Lower lobe of right lung (tissue), 2 donors: ENCODE measurements at regions not wholly inside any gene's neighbourhood (a gene's known extent, or its start where the extent isn't known, plus 50 kb on each side); places are given as distances from the start of the nearest gene placed in this dataset.

Source experiments
- ATAC-seq, 2 donors: fragments of 200-7000 bp; cut with Tn5 transposase; one replicate each; pipeline ENCODE4 v1.9.1; 2020 to 2022; ENCODE audit warnings: mild to moderate bottlenecking in 2 of 2, moderate library complexity in 2 of 2
- DNase-seq: peaks from one replicate; pipeline ENCODE4 v3.0.0-alpha.2; 2020
- H3K27ac ChIP-seq: fragments of 200-600 bp; one replicate; pipeline ENCODE4 v1.8.0; 2022
- H3K27me3 ChIP-seq: fragments of 200-600 bp; one replicate; pipeline ENCODE4 v1.8.0; 2022; ENCODE audit warnings: low read depth
- H3K36me3 ChIP-seq: fragments of 200-600 bp; one replicate; pipeline ENCODE4 v1.8.0; 2022; ENCODE audit warnings: mild to moderate bottlenecking
- H3K4me1 ChIP-seq: fragments of 200-600 bp; one replicate; pipeline ENCODE4 v1.8.0; 2022
- H3K4me3 ChIP-seq: fragments of 200-600 bp; one replicate; pipeline ENCODE4 v1.8.0; 2022; ENCODE audit warnings: mild to moderate bottlenecking
- H3K9me3 ChIP-seq: fragments of 200-600 bp; one replicate; pipeline ENCODE4 v1.8.0; 2022
- intact Hi-C: fragments of 100-400 bp; cut with DNase I; formaldehyde crosslinking; loops from one replicate; pipeline ENCODE4 v1.11.0; 2022
- TF ChIP-seq, protein P1 (sequence below): fragments of 200-600 bp; IDR thresholded peaks from one replicate; pipeline ENCODE4 v1.8.0; 2022; ENCODE audit warnings: antibody characterized with exemption, mild to moderate bottlenecking
- donor health status: DM: no; HTN: yes; CAD: no; lungs with severe emphysema.

DNA sequence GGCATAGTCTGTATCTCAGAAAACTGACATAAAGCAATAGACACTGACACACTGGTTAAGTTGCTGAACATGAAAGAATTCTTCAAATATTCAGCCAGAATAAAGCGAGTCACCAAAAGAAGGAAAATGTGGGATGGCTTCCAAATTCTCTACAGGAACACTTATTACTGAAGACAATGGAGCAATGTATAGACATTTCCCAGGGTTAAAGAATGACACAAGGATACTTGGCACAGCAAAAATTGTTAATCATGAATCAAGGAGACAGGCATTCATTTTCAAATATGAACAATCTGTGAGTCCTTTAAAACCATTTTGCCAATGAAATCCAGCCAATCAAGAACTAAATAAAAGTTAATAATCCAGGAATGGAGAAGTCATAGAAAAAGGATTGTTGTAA lies 92.5 kb downstream of the MTX3 start:
- H3K9me3 ChIP-seq = no peaks in the 10 kb centered on the region
- TF ChIP-seq, protein P1, sequence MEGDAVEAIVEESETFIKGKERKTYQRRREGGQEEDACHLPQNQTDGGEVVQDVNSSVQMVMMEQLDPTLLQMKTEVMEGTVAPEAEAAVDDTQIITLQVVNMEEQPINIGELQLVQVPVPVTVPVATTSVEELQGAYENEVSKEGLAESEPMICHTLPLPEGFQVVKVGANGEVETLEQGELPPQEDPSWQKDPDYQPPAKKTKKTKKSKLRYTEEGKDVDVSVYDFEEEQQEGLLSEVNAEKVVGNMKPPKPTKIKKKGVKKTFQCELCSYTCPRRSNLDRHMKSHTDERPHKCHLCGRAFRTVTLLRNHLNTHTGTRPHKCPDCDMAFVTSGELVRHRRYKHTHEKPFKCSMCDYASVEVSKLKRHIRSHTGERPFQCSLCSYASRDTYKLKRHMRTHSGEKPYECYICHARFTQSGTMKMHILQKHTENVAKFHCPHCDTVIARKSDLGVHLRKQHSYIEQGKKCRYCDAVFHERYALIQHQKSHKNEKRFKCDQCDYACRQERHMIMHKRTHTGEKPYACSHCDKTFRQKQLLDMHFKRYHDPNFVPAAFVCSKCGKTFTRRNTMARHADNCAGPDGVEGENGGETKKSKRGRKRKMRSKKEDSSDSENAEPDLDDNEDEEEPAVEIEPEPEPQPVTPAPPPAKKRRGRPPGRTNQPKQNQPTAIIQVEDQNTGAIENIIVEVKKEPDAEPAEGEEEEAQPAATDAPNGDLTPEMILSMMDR = no peak
- H3K4me3 ChIP-seq = no peak overlapping the region
- intact Hi-C loops = no loop called here
- H3K27ac ChIP-seq = no peak overlapping the region
- DNase-seq (no peak), ATAC-seq (no peak)
- no peaks in the 10 kb centered on the region for H3K36me3 ChIP-seq
- H3K4me1 ChIP-seq = no peaks in the 10 kb centered on the region
- H3K27me3 ChIP-seq = peaks cover 8% of the 10 kb centered on the region

DNA sequence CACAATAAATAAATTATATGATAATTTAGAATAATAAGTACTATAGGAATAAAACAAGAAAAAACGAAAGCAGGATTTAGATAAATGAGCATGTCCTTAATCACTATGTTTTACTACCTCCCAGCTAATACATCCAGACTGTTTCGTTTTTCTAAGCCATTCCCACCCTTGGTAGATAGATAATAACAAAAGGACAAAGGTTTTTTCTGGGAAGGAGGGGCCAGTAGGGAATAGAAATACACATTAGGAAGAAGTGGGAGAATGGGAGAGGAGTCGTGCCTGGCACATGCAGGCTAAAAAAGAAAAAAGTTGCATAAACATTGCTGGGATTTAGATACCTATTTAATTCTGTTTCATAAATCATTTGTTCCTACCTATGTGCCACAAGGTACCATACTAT lies 97.1 kb downstream of the MTX3 start:
- intact Hi-C loops = no loop called here
- DNase-seq = no peak
- Histone ChIP-seq H3K9me3 (no peaks in the 10 kb centered on the region), H3K27me3 (peaks cover 8% of the 10 kb centered on the region), H3K4me1 (no peaks in the 10 kb centered on the region), H3K27ac (no peak overlapping the region), H3K36me3 (no peaks in the 10 kb centered on the region), H3K4me3 (no peak overlapping the region)
- ATAC-seq = no peak
- TF ChIP-seq, protein P1 = no peak

DNA sequence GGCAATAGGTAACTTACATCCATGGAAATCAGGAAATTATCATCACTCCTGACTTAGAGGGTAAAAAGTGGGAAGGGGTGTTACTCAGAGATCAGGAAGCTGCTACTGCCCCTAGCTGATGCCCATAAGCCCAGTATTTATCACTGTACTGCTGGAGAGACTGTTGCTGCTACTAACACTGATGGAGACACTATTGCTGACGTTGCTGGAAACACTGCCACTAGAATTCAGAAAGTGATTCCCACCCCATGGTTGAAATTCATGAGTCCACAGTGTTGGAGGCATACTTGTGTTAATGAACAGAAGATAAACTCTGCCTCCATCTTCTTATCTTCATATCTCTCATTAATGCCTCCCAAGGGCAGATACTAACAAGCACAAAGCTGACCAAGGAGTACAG lies 97.6 kb downstream of the MTX3 start:
- DNase-seq (no peak), ATAC-seq (no peak)
- Histone ChIP-seq H3K27ac (no peak overlapping the region), H3K36me3 (no peaks in the 10 kb centered on the region), H3K4me1 (no peaks in the 10 kb centered on the region), H3K27me3 (peaks cover 8% of the 10 kb centered on the region), H3K9me3 (no peaks in the 10 kb centered on the region), H3K4me3 (no peak overlapping the region)
- intact Hi-C loops = no loop called here
- TF ChIP-seq, protein P1 = no peak

DNA sequence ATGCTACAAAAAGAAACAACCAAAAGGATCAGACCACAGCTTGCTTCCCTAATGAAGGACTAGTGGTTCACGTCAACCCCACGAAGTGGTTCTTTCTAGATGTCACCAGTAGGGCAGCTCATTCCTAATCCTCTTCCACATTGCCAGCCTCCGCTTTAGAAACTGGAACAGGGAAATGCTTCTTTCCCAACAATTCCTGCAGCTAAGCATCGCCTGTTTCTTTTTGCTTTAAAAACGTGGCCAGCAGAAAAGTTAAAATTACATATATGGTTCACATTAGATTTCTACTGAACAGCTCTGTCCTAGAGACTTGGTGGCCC lies 100.2 kb downstream of the MTX3 start:
- H3K36me3 ChIP-seq = no peaks in the 10 kb centered on the region
- TF ChIP-seq, protein P1 = no peak

DNA sequence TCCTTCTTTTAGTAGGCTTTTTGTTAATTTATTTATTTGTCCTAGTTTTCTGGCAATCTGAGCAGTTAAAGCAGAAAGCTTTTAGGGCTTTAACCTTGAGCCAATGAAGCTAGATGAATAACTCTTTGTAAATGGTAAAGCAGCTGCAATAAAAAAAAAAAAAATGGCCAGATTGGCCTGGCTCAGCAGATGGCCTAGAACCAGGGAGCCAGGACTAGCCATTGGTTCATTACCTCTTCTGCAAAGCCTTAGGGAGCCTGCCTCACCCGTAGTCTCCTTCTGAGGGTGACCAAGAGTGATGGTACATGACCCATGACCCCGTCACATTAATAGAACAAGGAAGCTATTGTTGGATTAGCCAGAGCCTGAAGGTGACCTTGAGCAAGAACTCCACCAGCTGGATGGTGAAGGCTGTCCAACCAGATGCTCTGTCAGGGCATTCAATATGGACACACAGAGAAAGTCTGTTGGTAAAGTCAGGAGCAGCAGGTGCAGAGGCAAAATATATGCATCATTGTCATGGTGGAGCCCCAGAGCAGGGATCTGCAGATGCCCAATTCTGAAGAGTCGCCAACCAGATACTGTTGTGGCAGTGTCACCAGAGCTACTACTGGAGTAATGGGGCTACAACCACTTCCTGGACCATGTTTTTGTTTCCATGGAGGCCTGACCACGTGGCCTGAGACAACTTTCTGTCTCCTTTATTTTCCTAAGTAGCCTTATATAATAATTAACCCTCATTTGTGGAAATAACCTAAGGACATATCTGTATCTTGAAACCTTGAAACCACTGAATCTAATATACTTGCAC lies 100.7 kb downstream of the MTX3 start:
- Histone ChIP-seq H3K4me1 (no peaks in the 10 kb centered on the region), H3K27me3 (peaks cover 5% of the 10 kb centered on the region), H3K9me3 (no peaks in the 10 kb centered on the region), H3K4me3 (no peak overlapping the region), H3K36me3 (no peaks in the 10 kb centered on the region), H3K27ac (no peak overlapping the region)
- TF ChIP-seq, protein P1 = no peak
- DNase-seq (no peak), ATAC-seq (no peak)
- intact Hi-C loops = no loop called here

More for the DNA sequence above, 100.2 kb downstream of the MTX3 start:
- H3K4me3 ChIP-seq = no peak overlapping the region
- H3K27ac ChIP-seq = no peak overlapping the region
- no peaks in the 10 kb centered on the region for H3K4me1 ChIP-seq
- ATAC-seq (no peak), DNase-seq (no peak)
- no peaks in the 10 kb centered on the region for H3K9me3 ChIP-seq
- H3K27me3 ChIP-seq = peaks cover 8% of the 10 kb centered on the region
- intact Hi-C loops = no loop called here
